GM19468 (cell line): ENCODE measurements at regions not wholly inside any gene's neighbourhood (a gene's known extent, or its start where the extent isn't known, plus 50 kb on each side); places are given as distances from the start of the nearest gene placed in this dataset.
"Not testable (repeated sequence)": the region's sequence is repeated elsewhere in the genome, so short reads cannot be mapped to it uniquely, and the experiment has no call there.

Experiments used
- ATAC-seq: cut with Tn5 transposase; IDR thresholded peaks from one replicate; pipeline ENCODE4 v1.9.1; 2021; ENCODE audit warnings: mild to moderate bottlenecking, moderate library complexity, moderate number of reproducible peaks; ENCODE audit not compliant: unreplicated experiment; ENCODE audit errors: extremely low read depth

DNA sequence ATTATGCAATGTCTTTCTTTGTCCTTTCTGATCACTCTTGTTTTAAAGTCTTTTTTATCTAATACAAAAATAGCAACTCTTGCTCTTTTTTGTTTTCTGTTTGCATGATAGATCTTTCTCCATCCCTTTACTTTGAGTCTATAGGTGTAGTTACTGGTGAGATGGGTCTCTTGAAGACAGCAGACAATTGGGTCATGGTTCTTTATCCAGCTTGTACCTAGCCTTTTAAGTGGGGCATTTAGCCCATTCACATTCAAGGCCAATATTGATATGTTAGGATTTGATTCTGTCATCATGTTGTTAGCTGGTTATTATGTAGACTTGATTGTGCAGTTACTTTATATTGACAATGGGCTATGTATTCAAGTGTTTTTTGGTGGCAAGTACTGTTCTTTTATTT lies 245.9 kb upstream of the TARS1 start:
- ATAC-seq = no peak

DNA sequence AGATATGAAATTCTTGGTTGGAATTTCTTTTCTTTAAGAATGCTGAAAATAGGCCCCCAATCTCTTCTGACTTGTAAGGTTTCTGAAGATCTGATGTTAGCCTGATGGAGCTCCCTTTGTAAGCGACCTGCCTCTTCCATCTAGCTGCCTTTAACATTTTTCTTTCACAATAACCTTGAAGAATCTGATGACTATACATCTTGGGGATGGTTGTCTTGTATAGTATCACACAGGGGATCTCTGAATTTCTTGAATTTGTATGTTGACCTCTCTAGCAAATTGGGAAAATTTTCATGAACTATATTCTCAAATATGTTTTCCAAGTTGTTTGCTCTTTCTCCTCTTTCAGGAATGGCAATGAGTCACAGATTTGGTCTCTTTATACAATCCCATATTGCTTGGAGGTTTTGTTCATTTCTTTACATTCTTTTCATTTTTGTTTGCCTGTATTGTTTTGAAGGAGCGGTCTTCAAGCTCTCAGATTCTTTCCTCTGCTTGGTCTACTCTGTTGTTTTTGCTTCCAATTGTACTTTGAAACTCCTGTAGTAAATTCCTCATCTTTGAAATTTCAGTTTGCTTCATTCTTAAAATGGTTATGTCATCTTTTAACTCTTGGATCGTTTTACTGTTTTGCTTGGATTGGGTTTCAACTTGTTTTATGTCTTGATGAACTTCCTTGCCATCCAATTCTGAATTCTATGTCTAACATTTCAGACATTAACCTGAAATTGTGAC lies 245.2 kb upstream of the TARS1 start:
- ATAC-seq = no peak

DNA sequence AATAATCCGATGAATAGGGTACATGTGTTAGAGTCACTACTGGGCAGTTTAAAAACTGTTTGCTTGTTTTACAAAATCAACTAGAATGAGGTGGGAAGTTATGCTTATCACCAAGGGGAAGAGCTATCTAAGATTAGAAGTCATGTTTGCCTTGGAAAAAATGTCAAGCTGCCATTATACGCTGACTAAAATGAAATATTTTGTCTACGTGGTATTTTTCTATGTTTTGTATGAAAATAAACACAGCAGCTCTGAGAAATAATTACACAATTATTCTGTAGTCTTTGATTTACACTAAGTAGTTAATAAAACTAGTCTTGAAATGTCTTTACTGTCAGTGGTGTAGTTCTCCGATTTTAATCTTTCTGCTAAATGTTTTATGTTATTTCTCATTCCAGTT lies 241.9 kb upstream of the TARS1 start:
- no peak for ATAC-seq

DNA sequence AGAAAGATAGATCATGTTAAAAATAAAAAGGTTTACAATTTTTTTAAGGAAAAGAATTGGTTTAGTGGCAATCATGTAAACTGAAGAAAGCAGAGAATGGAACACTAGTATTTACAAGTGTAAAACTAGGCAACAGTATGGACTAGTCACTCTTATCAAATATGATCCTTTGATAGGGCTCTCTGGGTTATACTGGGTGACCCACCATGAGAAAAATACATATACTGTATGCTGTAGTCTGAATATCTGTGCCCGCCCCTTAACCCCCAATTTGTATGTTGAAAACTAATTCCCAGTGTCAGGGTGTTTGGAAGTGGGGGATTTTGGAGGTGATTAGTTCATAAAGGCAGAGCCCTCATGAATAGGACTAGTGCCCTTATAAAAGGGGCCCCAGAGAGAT lies 236.8 kb upstream of the TARS1 start:
- ATAC-seq = no peak

DNA sequence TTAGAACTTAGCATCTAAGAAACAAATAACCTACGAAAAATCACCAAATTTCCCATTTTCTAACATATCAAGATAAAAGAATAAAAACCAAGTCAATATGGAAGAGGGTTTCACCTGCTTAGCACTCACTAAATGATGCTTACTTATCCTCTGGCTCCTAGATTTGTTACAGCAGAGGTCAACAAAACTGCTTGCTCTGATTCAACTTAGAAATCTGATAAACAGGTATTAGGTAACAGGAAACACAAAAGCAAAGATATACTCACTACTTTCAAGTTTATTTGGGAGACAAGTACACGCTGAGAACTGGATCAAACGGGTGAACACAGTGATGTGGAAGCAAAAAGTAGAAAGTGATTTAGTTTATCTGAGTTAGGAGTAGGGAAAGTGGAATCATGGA lies 235.7 kb upstream of the TARS1 start:
- no peak for ATAC-seq

DNA sequence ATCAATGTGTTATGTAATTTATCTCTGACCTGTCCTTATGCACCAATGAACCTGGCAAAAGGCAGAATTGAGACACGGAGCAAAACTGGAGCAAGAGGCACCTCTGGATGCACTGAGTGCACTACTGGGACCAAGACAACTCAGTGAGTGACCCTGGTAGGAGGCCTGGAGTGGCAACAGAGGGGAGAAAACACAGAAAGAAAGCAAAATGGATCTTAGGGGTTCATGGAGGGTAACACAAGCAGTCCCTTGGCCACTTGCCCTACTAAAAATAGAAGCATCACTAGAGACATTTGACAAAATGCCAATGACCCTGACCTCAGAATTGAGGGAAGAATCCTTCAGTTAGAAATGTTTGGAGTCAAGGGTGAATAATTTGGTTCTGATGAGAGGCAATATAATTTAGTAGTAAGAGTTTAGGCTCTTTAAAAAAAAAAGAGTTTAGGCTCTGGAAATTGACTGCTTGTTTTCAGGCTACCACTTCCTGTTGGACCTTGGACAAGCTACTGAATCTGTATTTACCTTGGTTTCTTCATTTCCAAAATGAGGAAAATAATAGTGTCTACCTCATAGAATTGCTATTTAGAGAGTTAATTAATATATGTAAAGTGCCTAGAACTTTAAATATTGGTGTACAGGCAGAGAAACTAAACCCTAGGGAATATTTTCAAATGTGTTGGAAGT lies 234.9 kb upstream of the TARS1 start:
- ATAC-seq = no peak

DNA sequence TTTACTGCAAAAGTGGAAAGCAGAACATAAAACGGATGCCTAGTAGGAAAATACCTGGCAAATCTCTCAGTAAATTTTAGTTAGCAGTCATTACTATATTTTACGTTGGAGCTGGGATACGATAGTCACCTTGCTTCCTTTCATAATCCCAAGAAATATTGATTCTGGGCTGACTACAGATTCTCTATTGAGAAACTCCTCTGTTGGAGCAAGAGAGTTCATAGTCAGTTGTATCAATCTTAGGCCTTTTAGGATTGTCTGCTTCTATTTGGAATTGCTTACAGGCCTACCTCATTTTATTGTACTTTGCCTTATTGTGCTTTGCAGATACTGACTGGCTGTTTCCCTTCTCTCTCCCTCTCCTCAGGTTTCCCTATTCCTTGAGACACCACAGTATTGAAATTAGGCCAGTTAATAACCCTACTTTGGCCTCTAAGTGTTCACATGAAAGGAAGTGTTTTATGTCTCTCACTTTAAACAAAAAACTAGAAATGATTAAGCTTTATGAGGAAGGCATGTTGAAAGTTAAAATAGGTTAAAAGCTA lies 233.7 kb upstream of the TARS1 start:
- no peak for ATAC-seq

DNA sequence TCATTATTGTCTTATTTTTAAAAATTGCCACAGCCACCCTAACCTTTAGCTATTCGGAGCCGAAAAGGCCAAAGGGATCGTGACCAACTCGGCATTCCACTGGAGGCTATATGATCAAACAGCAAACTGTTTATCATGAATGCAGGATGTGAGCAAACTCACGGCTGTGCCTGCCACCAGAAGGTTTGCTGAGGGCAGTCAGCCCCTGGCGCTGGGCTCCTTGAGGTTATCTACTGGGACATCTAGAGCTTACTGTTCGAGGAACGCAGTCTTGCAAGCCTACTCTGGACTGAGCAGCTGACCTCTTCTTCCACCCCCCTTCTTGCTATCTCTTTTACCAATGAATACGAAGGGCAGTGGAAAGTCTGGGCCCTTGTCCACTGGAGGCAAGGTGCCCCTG lies 231.5 kb upstream of the TARS1 start:
- ATAC-seq = no peak

DNA sequence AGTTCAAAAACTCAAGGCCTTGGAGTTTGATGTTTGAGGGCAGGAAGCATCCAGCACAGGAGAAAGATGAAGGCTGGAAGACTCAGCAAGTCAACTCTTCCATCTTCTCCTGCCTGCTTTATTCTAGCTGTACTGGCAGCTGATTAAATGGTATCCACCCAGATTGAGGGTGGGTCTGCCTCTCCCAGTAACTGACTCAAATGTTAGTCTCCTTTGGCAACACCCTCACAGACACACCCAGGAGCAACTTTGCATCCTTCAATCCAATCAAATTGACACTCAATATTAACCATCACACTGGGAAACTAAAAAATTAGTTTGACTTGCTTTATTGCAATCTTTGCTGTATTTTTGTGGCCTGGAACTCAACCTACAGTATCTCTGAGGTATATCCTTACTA lies 230.5 kb upstream of the TARS1 start:
- not testable (repeated sequence) for ATAC-seq

DNA sequence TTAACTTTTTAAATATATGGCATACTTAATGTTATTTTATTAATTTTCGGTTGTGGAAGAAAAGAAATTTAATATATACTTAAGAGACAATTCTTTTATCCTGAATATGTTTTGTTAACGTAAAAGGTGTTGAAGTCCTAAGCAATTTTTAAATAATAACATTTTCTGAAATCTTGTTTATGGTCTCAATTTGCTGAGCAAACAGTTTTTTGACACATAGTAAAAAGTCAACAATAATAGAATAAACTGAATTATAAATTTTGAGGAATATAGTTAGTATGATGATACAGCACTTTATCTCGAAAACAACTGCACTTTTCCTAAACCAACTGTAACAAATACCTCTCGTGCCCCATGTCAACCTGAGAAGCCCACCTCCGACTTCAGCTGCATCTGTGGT lies 229.8 kb upstream of the TARS1 start:
- no peak for ATAC-seq

DNA sequence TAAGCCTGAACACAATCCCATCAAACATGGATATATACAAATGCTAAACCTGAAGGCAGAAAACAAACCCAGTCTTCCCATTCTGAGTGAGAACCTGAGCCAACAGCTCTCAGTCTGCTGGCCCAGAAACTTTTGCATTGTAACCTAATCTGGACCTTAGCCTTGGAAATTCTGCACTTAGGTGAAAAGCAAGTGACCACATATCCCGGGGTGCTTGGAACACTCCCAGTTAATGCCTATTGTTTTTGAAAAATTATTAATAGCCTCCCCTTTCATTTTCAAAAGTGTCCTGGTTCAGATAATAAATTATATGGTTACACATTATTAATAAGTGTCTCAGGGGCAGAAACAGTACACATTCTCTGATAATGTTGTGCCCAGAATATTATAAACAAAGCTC lies 228.3 kb upstream of the TARS1 start:
- no peak for ATAC-seq

DNA sequence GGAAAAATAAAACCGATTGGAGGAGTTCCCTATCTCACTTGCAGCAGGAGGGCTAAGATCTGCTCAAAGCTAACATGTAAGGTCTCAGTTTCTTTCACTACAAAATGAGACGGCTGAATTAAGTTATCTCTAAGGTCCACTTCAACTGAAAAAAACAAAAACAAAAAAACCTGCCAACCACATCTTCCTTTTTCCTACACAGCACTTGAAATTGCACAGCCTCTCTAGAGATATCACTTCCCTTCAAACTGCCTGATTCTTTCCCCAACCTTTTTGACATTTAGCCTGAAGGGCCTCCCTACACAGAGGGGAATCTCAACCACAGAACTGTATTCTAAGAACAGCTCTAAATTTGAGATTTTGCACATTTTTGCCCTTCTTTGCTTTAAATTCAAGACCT lies 227.9 kb upstream of the TARS1 start:
- no peak for ATAC-seq

DNA sequence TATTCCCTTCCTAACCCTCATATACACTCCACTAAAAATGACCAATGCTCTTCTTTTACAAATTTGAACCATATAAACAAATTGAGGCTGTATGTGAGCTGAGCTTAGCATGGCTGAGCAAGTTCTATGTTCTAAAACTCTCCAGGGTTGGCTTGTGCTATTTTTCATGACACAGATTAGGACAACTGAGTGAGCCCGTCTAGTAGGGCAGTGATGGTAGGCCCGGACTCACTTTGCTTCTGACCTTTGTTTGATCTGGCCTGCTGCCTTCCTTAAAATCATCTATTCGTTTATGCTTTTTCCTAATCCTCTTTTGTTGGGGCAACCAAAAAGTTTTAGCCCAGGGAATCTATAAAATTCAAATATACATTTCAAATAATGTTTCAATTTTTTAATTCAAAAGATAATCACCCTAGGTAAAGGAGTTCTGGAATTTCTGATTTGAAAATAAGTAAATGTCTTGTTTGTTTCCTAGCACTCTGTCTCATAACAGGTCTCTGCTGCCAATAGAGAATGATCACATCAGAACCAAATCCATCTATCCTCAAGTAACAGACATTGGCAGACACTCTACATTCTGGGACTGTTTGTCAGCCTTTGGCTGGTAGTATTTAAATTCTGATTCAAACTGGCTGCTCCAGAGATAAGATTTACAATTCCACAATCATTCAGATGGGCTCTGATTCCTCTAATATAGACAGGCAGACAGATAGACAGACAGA lies 217.0 kb upstream of the TARS1 start:
- no peak for ATAC-seq

DNA sequence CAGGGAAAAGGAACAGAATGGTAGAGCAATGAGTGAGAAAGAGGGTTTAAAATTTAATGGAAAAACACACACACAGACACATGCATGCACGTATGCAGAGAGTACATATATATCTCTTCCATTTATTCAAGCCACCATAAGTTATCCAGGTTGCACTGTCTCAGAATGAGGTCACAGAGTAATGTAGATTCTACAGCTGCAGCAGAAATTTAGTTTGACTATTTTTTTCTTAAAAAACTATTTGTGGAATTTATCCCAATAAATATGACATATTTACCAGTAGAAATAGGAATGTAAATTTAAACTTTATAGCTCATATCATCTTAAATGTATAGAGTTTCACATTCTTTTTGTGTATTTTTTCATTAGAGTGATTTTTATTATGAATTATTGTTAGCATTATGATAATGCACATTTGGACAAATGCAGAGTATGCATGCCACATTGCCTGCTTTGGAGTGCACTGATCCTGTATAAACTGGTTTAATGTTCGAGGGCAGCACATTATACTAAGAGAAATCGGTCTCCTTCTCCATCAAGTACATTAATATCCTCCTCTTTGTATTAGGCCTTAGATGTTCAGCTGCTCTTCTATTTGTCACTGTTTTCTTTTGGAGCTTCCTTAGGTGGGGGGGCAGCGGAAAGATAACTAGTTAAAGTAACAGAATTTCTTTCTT lies 216.3 kb upstream of the TARS1 start:
- ATAC-seq = no peak

DNA sequence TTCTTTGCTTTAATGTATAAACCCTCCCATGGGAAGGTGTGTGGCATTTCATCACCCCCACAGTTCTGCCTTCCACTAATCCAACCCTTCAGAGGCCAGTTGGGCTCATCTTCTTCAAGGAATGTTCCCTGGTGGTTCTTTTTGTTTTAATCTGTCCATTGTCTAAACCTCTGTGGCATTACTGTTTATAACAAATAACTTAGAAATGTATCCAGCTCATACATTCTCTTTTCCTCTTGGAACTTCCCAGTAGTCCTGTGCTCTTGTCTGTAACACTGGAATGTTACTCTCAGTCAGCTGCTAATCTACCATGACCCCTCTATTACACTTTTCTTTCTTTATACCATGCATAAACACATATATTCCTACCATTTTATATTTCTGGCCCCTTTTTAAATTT lies 213.5 kb upstream of the TARS1 start:
- ATAC-seq = no peak

DNA sequence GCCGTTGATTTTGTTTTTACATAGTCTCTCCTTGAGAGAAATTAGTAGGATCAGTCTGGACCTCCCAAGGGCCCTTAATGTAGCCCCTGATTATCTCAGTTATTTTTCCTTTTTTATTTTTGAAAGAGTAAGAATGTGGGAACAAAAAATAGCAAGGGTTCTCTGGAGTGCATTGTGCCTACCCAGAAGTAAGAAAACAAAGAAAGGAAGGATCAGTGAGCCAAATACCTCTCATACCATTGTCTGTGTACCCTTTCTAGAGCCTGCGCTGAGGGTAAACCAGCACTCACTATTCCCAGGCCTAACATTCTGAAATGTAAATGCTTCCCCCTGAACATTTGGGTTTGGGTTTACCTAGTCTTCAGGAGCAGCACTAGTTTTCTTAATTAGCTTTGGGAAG lies 213.0 kb upstream of the TARS1 start:
- no peak for ATAC-seq

DNA sequence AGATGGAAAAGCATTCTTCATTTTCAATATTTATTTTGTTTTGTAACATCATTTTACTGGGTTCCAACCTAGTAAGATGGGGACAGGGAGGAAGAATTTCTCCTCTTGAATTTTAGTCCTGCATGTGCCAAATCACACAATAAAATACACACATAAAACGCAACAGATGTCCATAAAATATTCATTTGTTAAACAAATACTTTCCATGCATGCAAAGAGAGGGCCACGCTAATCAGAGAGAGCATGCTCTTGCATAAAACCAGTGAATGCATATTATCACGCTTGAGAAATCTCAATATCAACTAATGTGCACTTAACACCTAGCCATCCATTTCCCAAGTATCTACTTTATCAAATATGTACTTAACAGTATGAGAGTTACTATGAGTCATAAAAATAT lies 212.6 kb upstream of the TARS1 start:
- ATAC-seq = no peak

DNA sequence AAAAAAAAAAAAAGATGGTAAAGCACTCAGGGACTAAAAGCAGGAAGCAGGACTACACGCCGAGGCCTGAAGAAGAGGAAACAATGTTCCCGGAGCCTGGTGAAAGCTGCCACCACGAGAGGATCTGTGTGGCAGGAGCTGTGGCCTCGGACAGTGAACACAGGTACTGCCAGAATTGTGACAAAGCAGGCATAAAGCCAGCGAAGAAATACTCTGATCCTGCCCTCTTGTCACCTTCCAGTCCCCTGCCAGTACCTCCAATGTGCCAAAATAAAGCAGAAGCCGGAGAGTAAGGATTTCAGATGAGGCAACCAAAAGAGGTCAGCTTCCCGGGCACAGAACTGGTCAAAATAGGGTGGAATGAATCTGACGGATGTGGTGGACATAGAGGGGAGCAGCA lies 211.5 kb upstream of the TARS1 start:
- no peak for ATAC-seq

DNA sequence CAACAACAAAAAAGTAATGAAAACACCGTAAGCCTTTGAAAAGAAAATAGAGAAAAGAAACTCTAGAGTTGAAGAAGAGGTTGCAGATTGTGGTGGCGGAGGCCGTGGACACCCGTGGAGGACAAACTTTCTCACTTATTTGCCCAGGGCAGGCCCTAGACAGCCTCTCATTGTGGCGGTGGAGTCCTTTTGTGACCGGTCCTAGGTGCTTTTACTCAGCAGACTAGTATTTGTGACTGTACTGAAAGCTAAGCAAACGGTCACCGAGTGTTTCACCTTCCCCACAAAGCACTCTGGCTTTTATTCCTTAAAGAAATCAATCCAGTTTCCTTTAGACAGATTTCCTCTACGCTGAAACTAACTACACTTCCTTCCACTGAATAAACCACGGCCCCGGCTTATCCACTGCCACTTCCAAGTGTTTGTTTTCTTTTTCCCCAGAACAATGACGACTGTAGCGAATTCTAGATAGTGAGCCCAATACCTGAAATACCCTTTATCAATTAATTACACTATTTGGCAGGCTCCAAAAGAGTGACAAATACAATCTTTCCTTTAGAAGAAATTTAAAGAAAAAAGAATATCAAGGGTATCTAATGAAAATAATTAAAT lies 210.2 kb upstream of the TARS1 start:
- no peak for ATAC-seq

DNA sequence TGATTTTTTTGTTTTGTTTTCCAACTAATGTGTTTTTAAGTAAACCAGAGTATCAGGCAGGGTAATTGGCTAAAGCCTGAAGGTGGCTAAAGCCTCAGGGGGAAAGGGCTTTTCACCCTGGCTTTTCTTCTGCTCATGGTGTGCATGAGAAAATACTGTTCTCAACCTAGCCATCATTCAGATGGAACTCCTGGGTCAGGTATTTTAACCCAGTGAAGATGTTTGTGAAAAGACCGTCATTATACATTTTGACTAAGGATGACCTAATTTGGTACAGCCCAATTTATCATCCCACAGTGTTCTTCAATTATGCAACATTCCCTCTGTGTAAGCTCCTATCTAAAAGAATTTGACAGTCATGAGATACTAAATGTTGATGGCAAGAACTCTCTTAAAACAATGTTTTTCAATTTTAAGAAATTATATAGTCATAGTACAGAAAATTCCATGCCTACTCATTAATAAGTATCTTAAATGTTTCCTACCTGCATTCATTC lies 209.5 kb upstream of the TARS1 start:
- ATAC-seq = no peak
